Neural cell (in vitro differentiated cells): ENCODE measurements at regions not wholly inside any gene's neighbourhood (a gene's known extent, or its start where the extent isn't known, plus 50 kb on each side); places are given as distances from the start of the nearest gene placed in this dataset.

Experiments
- EP300 ChIP-seq: fragments of 450-650 bp; conservative IDR thresholded peaks from 2 replicates; pipeline ENCODE4 v1.6.1; 2014; ENCODE audit warnings: antibody characterized with exemption, mild to moderate bottlenecking, moderate library complexity; ENCODE audit not compliant: poor library complexity, severe bottlenecking
- EZH2 ChIP-seq: fragments of 200-600, 300-800 bp; shearing (Covaris generic), sonication (generic); IDR thresholded peaks from 2 replicates; pipeline ENCODE4 v1.6.1; 2014; ENCODE audit warnings: antibody characterized with exemption, low read length, borderline replicate concordance, mild to moderate bottlenecking; ENCODE audit not compliant: insufficient read depth, poor library complexity, severe bottlenecking
- POLR2AphosphoS5 ChIP-seq: IDR thresholded peaks from 2 replicates; pipeline ENCODE4 v1.6.1; 2012
- RAD21 ChIP-seq: fragments of 450-650 bp; conservative IDR thresholded peaks from 2 replicates; pipeline ENCODE4 v1.6.1; 2014; ENCODE audit warnings: antibody characterized with exemption, mild to moderate bottlenecking, moderate library complexity
- SMC3 ChIP-seq: fragments of 450-650 bp; conservative IDR thresholded peaks from 2 replicates; pipeline ENCODE4 v1.6.1; 2014; ENCODE audit warnings: antibody characterized with exemption, mild to moderate bottlenecking, moderate library complexity; ENCODE audit not compliant: poor library complexity
- TAF1 ChIP-seq: IDR thresholded peaks from 2 replicates; pipeline ENCODE4 v1.6.1; 2012; ENCODE audit warnings: low read depth
- TF ChIP-seq, protein P1 (sequence below): fragments of 450-650 bp; IDR thresholded peaks from 2 replicates; pipeline ENCODE4 v1.5.1; 2014; ENCODE audit warnings: antibody characterized with exemption, mild to moderate bottlenecking, moderate library complexity; ENCODE audit not compliant: poor library complexity, severe bottlenecking
- TF ChIP-seq, protein P2 (sequence below): IDR thresholded peaks from 2 replicates; pipeline ENCODE4 v1.6.1; 2012; ENCODE audit warnings: borderline replicate concordance

DNA sequence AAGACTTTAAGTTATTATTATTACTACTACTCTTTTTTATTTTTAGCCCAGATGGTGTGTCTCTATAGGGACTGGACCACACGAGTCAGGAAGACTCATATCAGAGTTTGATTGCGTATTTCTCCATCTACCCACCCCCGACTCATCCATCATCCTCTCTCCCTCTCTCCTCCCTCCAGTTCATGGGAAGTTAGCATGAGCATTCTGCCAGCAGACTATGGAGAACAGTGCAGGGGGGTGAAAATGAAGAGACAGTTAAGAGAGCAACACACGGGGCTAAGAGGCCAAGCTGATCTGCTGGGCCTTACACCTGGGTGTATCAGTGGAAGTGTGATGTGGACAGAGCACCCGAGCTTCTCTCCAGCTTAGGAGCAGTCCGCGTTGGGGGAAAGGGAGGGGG lies 95.0 kb downstream of the UQCRFS1 start:
- TF ChIP-seq, protein P1, sequence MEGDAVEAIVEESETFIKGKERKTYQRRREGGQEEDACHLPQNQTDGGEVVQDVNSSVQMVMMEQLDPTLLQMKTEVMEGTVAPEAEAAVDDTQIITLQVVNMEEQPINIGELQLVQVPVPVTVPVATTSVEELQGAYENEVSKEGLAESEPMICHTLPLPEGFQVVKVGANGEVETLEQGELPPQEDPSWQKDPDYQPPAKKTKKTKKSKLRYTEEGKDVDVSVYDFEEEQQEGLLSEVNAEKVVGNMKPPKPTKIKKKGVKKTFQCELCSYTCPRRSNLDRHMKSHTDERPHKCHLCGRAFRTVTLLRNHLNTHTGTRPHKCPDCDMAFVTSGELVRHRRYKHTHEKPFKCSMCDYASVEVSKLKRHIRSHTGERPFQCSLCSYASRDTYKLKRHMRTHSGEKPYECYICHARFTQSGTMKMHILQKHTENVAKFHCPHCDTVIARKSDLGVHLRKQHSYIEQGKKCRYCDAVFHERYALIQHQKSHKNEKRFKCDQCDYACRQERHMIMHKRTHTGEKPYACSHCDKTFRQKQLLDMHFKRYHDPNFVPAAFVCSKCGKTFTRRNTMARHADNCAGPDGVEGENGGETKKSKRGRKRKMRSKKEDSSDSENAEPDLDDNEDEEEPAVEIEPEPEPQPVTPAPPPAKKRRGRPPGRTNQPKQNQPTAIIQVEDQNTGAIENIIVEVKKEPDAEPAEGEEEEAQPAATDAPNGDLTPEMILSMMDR, result no peak
- TF ChIP-seq TAF1 (no peak), EZH2 (no peak), POLR2AphosphoS5 (no peak), EP300 (no peak), RAD21 (no peak), SMC3 (no peak)
- TF ChIP-seq, protein P2, sequence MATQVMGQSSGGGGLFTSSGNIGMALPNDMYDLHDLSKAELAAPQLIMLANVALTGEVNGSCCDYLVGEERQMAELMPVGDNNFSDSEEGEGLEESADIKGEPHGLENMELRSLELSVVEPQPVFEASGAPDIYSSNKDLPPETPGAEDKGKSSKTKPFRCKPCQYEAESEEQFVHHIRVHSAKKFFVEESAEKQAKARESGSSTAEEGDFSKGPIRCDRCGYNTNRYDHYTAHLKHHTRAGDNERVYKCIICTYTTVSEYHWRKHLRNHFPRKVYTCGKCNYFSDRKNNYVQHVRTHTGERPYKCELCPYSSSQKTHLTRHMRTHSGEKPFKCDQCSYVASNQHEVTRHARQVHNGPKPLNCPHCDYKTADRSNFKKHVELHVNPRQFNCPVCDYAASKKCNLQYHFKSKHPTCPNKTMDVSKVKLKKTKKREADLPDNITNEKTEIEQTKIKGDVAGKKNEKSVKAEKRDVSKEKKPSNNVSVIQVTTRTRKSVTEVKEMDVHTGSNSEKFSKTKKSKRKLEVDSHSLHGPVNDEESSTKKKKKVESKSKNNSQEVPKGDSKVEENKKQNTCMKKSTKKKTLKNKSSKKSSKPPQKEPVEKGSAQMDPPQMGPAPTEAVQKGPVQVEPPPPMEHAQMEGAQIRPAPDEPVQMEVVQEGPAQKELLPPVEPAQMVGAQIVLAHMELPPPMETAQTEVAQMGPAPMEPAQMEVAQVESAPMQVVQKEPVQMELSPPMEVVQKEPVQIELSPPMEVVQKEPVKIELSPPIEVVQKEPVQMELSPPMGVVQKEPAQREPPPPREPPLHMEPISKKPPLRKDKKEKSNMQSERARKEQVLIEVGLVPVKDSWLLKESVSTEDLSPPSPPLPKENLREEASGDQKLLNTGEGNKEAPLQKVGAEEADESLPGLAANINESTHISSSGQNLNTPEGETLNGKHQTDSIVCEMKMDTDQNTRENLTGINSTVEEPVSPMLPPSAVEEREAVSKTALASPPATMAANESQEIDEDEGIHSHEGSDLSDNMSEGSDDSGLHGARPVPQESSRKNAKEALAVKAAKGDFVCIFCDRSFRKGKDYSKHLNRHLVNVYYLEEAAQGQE, result no peak
